Right cardiac atrium (tissue), 5 donors: ENCODE measurements at regions not wholly inside any gene's neighbourhood (a gene's known extent, or its start where the extent isn't known, plus 50 kb on each side); places are given as distances from the start of the nearest gene placed in this dataset.

Source experiments
- ATAC-seq, 2 donors: fragments of 200-7000 bp; cut with Tn5 transposase; one replicate each; pipeline versions ENCODE4 v1.8.0 to v1.9.1; 2020; ENCODE audit warnings: moderate library complexity in 2 of 2, mild to moderate bottlenecking in 1 of 2
- DNase-seq, 3 donors: peaks; one replicate each; pipeline ENCODE4 v3.0.0-alpha.2; 2020
- H3K27ac ChIP-seq: one replicate; pipeline ENCODE4 v1.5.1; 2013; ENCODE audit warnings: mild to moderate bottlenecking, low read length, control low read depth, moderate library complexity
- H3K27me3 ChIP-seq: one replicate; pipeline ENCODE4 v1.6.1; 2013; ENCODE audit not compliant: control insufficient read depth, insufficient read depth
- H3K4me1 ChIP-seq: one replicate; pipeline ENCODE4 v1.6.1; 2013; ENCODE audit warnings: low read length; ENCODE audit not compliant: control insufficient read depth, insufficient read depth
- H3K4me3 ChIP-seq: one replicate; pipeline ENCODE4 v1.5.1; 2013; ENCODE audit warnings: low read length, control low read depth
- H3K9me3 ChIP-seq: one replicate; pipeline ENCODE4 v1.6.1; 2013; ENCODE audit warnings: low read length; ENCODE audit not compliant: control insufficient read depth
- WGBS: extraction: QIAGEN DNeasy Blood & Tissue Kit; methylation state at CpG from one replicate; pipeline ENCODE4 v1.1.7; 2013; 5-methylcytosine and 5-hydroxymethylcytosine counted together
- intact Hi-C, 4 donors: fragments of 100-400 bp; cut with DNase I; formaldehyde crosslinking; loops; one replicate each; pipeline versions ENCODE4 v1.11.0 to v1.14.0; 2022 to 2023
- donor health status: healthy with polysubstance abuse.
- donor health status: DM: no; HTN: yes; CAD: no.
- donor health status: DM: no; HTN: no; CAD: no.
- donor health status: DM: no; HTN: yes; CAD: no; lungs with severe emphysema.
- donor health status: DM: yes; HTN: yes; CAD: no.

GRCh38 chr4:129603241-129603931 lies 507.4 kb downstream of the C4orf33 start:
- no peak overlapping the region for H3K4me3 ChIP-seq
- H3K9me3 ChIP-seq: no peaks in the 10 kb centered on the region
- DNase-seq (no peak), ATAC-seq (no peak)
- no peaks in the 10 kb centered on the region for H3K27me3 ChIP-seq
- WGBS: 74% methylated on average over 4 of the region's 4 CpGs
- H3K4me1 ChIP-seq: peaks cover 1% of the 10 kb centered on the region
- no peak overlapping the region for H3K27ac ChIP-seq
- intact Hi-C loops: no loop called here

GRCh38 chr4:129604632-129605255 lies 508.8 kb downstream of the C4orf33 start:
- Histone ChIP-seq H3K4me1 (no peaks in the 10 kb centered on the region), H3K4me3 (no peak overlapping the region), H3K9me3 (no peaks in the 10 kb centered on the region), H3K27ac (no peak overlapping the region), H3K27me3 (no peaks in the 10 kb centered on the region)
- WGBS: 69% methylated on average over 1 of the region's 1 CpG
- ATAC-seq (no peak), DNase-seq (no peak)
- intact Hi-C loops: no loop called here

- intact Hi-C loops: no loop called here
- Histone ChIP-seq H3K4me3 (no peak overlapping the region), H3K4me1 (no peaks in the 10 kb centered on the region), H3K27ac (no peak overlapping the region), H3K9me3 (no peaks in the 10 kb centered on the region), H3K27me3 (no peaks in the 10 kb centered on the region)
- ATAC-seq: peak in 1 of 2 donors; percentile 59
- 16% methylated on average over 3 of the region's 3 CpGs for WGBS
- DNase-seq: peak in 1 of 3 donors; percentile 13
Observed at GRCh38 chr4:129614611-129615010, 518.7 kb downstream of the C4orf33 start.

- ATAC-seq (no peak), DNase-seq (no peak)
- intact Hi-C loops: no loop called here
- no peak overlapping the region for H3K27ac ChIP-seq
- H3K4me3 ChIP-seq: no peak overlapping the region
- no peaks in the 10 kb centered on the region for H3K9me3 ChIP-seq
- no peaks in the 10 kb centered on the region for H3K27me3 ChIP-seq
- 83% methylated on average over 2 of the region's 2 CpGs for WGBS
- H3K4me1 ChIP-seq: no peaks in the 10 kb centered on the region
Observed at GRCh38 chr4:129622566-129622965, 526.6 kb downstream of the C4orf33 start.

GRCh38 chr4:129623233-129623875 lies 527.4 kb downstream of the C4orf33 start:
- Histone ChIP-seq H3K4me1 (no peaks in the 10 kb centered on the region), H3K27me3 (no peaks in the 10 kb centered on the region), H3K9me3 (no peaks in the 10 kb centered on the region), H3K27ac (no peak overlapping the region), H3K4me3 (no peak overlapping the region)
- ATAC-seq: no peak
- intact Hi-C loops: no loop called here
- 69% methylated on average over 4 of the region's 4 CpGs for WGBS
- DNase-seq: no peak

- ATAC-seq: peak in 1 of 2 donors; percentile 31
- peak in 2 of 3 donors; percentile 33 to 68 for DNase-seq
- H3K27ac ChIP-seq: no peak overlapping the region
- intact Hi-C loops: loop anchor here in 3 of 4 donors (2.0 to 10.0 kb wide), 3 partner anchors 114 to 276 kb away; no protein-coding TSS in a partner anchor
- H3K4me1 ChIP-seq: no peaks in the 10 kb centered on the region
- H3K9me3 ChIP-seq: no peaks in the 10 kb centered on the region
- H3K4me3 ChIP-seq: no peak overlapping the region
- H3K27me3 ChIP-seq: no peaks in the 10 kb centered on the region
- WGBS: 37% methylated on average over 5 of the region's 5 CpGs
Observed at GRCh38 chr4:129641179-129641578, 545.2 kb downstream of the C4orf33 start.

- Histone ChIP-seq H3K9me3 (no peaks in the 10 kb centered on the region), H3K27me3 (no peaks in the 10 kb centered on the region), H3K4me1 (no peaks in the 10 kb centered on the region), H3K27ac (no peak overlapping the region), H3K4me3 (no peak overlapping the region)
- ATAC-seq: no peak
- intact Hi-C loops: loop anchor here in 2 of 4 donors (10.0 kb wide), 2 partner anchors 121 to 281 kb away; no protein-coding TSS in a partner anchor
- DNase-seq: no peak
- WGBS: 92% methylated on average over 3 of the region's 3 CpGs
Observed at GRCh38 chr4:129645461-129645860, 549.5 kb downstream of the C4orf33 start.

GRCh38 chr4:129668092-129668491 lies 572.1 kb downstream of the C4orf33 start:
- H3K4me3 ChIP-seq: no peak overlapping the region
- intact Hi-C loops: no loop called here
- ATAC-seq (no peak), DNase-seq (no peak)
- H3K27me3 ChIP-seq: no peaks in the 10 kb centered on the region
- H3K4me1 ChIP-seq: no peaks in the 10 kb centered on the region
- no peaks in the 10 kb centered on the region for H3K9me3 ChIP-seq
- 68% methylated on average over 5 of the region's 5 CpGs for WGBS
- H3K27ac ChIP-seq: no peak overlapping the region

GRCh38 chr4:129672941-129673340 lies 577.0 kb downstream of the C4orf33 start:
- Histone ChIP-seq H3K4me1 (no peaks in the 10 kb centered on the region), H3K27me3 (no peaks in the 10 kb centered on the region), H3K4me3 (no peak overlapping the region), H3K9me3 (peaks cover 2% of the 10 kb centered on the region), H3K27ac (no peak overlapping the region)
- ATAC-seq: no peak
- DNase-seq: no peak
- intact Hi-C loops: no loop called here

- WGBS: 90% methylated on average over 1 of the region's 1 CpG
- Histone ChIP-seq H3K27ac (no peak overlapping the region), H3K9me3 (peaks cover 2% of the 10 kb centered on the region), H3K4me3 (no peak overlapping the region), H3K4me1 (no peaks in the 10 kb centered on the region), H3K27me3 (no peaks in the 10 kb centered on the region)
- DNase-seq: no peak
- intact Hi-C loops: no loop called here
- no peak for ATAC-seq
Observed at GRCh38 chr4:129675036-129675435, 579.1 kb downstream of the C4orf33 start.

- no peaks in the 10 kb centered on the region for H3K27me3 ChIP-seq
- H3K4me1 ChIP-seq: no peaks in the 10 kb centered on the region
- no peak overlapping the region for H3K27ac ChIP-seq
- H3K4me3 ChIP-seq: no peak overlapping the region
- intact Hi-C loops: no loop called here
- peaks cover 2% of the 10 kb centered on the region for H3K9me3 ChIP-seq
- no peak for ATAC-seq
- WGBS: 94% methylated on average over 4 of the region's 4 CpGs
- DNase-seq: no peak
Observed at GRCh38 chr4:129676934-129677333, 581.0 kb downstream of the C4orf33 start.
